ENCODE measurements at regions not wholly inside any gene's neighbourhood (a gene's known extent, or its start where the extent isn't known, plus 50 kb on each side); places are given as distances from the start of the nearest gene placed in this dataset.
"Not testable (repeated sequence)": the region's sequence is repeated elsewhere in the genome, so short reads cannot be mapped to it uniquely, and the experiment has no call there.

DNA sequence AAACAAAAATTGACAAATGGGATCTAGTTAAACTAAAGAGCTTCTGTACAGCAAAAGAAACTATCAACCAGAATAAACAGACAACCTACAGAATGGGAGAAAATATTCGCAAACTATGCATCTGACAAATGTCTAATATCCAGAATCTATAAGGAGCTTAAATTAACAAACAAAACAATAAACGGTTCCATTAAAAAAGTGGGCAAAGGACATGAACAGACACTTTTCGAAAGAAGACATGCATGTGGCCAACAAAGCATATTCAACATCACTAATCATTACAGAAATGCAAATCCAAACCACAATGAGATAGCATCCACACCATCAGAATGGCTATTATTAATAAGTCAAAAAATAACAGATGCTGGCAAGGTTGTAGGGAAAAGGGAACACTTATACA, 50.5 kb upstream of the MED13L start:
- intact Hi-C loops (cut with DNase I); DNase-seq: not testable (repeated sequence)

DNA sequence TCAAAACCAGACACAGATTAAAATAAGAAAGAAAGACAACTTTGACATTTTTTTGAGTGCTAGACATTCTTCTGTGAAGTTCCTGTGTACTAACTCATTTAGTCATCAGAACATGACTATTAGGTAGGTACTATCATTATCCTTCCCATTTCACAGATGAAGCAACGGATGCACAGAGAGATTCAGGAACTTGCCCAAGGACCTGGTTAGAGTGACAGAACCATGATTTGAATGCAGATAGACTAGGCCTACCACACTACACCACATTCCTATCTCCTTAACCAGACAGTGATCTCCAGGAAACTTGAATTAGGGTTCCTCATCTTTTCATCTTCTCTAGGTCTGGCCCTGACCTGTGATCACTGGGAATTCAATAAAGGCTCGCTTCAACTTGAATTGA, 54.4 kb upstream of the MED13L start:
- intact Hi-C loops (cut with DNase I), result no loop called here
- no peak for DNase-seq

DNA sequence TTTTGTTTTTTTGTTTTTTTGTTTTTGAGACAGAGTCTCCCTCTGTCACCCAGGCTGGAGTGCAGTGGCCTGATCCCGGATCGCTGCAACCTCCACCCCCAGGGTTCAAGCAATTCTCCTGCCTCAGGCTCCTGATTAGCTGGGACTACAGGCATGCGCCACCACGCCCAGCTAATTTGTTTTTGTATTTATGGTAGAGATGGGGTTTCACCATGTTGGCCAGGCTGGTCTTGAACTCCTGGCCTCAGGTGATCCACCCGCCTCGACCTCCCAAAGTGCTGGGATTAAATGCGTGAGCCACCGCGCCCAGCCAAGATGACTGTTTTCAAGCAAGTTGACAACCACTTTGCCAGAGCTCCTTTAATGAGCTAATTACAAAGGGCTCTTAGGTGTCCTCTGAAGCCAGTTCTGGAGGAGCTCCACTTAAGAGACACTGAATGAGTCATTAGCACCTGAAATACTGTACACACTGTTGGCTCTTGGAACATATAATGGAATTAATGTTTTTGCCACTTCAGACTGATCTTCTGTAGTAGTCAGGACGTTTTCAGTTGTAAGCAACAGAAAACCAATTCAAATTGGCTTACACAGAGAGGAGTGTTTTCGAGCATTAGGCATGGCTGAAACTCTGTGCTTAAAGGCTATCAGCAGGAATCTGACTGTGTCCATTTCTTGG, 55.4 kb upstream of the MED13L start:
- intact Hi-C loops (cut with DNase I), result no loop called here
- peak in 1 of 10 donors; percentile 62 for DNase-seq

DNA sequence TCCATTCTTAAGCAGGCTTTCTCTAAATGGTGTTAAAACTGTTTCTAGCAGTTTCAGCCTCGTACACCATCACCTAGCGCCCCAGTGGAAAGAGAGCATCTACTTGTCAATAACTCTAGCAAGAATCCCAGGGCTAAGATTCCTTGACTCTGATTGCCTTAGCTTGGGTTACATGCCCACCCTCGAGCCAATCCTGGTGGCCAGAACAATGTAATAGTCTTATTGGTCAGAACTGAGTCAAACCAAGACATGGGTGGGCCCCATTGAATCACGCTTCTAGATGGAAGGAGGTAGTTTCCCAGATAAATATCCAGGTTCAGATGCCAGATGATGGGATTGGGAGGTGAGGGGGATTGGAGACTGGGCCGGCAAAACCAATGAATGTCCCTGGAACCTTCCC, 55.9 kb upstream of the MED13L start:
- intact Hi-C loops (cut with DNase I), result no loop called here

DNA sequence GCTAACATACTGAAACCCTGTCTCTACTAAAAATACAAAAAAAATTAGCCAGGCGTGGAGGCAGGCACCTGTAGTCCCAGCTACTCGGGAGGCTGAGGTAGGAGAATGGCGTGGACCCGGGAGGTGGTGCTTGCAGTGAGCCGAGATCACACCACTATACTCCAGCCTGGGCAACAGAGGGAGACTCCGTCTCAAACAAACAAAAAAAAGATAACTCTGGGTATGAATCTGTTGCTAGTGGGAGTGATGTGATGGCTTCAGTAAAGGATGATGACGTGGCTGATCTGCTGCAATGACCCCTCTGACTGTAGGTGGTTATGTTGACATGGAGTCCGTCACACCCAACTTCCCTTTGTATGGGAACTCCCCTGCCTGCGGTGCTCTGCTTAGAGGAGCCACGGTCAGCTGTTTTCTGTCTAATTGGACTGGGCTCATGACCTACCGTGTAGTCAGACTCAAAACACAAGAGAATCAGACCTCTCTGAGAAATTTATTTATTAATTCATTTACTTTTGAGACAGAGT, 59.1 kb upstream of the MED13L start:
- no peak for DNase-seq
- intact Hi-C loops (cut with DNase I), result no loop called here

More for the DNA sequence above, 55.9 kb upstream of the MED13L start:
- DNase-seq, result peak in 1 of 10 donors; percentile 30

DNA sequence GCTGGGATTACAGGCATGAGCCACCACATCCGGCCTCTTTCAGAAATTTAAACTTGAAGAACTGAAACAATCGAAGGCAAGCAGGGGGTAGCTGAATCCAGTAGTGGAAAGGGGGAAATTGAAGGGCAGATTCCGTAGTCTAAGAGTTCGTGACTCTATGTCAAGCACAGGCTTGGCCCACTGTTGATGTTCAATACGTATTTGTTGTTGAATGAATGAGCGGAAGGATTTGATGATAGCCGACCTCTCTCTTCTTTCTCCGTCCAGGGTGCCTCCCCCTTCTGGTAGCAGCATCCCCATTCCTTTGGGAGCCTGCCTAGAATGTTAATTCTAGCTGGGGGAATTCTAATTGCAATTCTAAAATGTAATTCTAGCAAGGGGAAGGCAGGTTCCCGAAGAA, 59.8 kb upstream of the MED13L start:
- intact Hi-C loops (cut with DNase I), result no loop called here

DNA sequence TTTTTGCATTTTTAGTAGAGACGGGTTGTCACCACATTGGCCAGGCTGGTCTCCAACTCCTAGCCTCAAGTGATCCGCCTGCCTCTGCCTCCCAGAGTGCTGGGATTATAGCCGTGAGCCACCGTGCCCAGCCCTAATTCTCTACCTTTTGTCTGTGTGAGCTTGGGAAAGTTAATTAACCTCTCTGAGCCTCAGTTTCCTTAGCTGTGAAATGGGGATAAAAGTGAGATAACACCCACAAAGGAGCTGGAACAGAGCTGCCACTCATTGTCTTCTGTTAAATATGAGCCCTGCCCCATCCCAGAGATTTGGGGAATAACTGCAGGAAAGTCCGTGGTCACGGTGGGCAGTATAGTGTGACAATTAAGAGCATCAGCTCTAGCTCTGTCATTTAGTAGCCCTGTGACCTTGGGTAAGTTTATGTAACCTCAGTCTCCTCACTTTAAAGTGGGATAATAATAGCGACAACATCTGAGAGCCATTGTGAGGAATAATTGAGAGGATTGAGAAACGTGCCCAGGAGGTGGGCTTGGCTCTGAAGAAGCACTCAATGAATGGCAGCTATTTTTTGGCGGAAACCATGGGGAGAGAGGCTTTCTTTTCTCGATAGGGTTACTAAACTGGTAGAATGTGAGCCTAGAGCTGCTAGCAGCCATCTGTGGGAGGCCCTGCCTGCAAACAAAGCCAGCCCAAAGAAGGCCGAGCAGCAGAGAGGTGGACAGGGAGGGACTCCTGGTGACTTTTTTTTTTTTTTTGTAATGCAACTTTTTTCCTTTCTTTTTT, 60.8 kb upstream of the MED13L start:
- no peak for DNase-seq
- intact Hi-C loops (cut with DNase I), result no loop called here

More for the DNA sequence above, 59.8 kb upstream of the MED13L start:
- DNase-seq, result peak in 1 of 10 donors; percentile 5

DNA sequence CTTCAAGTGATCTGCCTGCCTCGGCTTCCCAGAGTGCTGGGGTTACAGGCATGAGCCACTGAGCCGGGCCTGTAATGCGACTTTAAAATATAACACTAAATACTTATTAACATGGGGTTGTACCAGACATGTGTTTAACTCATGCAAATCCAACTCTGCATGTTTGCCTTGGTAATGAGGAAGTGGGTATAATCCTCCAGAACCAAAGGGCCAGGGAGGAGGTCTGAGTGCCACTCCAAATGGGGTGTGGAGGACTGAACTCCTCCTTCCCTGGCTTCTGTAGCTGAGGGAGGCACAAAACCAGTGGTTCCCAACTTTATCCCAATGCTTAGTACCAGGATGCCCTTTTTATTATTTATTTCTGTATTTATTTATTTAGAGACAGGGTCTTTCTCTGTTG, 61.6 kb upstream of the MED13L start:
- no peak for DNase-seq

DNA sequence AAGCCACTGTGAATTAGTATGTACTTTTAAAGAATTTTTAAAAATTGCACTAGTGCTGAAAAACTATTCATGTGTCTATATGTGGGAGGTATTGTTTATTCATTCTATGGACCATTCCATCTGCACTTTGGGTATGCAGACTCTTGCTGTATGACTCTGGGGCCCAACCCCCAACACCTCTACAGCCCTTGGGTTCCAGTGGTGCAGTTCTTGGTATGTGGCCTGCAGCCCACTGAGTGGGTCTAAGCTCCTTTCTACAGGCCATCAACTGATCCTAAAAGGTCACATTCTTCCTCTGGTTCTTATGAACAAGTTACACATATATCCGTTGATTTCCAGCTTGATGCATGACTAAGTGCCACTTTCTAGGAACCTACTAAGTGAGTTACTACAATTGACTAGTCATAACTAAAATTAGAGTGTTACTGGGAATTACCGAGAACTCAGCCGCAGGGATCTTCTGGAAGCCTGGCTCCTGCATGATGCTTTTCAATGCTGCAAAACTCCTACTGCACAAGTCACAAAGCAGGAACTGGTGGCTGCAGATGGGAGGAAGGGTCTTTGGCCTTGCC, 62.4 kb upstream of the MED13L start:
- intact Hi-C loops (cut with DNase I), result no loop called here

More for the DNA sequence above, 61.6 kb upstream of the MED13L start:
- intact Hi-C loops (cut with DNase I), result no loop called here

DNA sequence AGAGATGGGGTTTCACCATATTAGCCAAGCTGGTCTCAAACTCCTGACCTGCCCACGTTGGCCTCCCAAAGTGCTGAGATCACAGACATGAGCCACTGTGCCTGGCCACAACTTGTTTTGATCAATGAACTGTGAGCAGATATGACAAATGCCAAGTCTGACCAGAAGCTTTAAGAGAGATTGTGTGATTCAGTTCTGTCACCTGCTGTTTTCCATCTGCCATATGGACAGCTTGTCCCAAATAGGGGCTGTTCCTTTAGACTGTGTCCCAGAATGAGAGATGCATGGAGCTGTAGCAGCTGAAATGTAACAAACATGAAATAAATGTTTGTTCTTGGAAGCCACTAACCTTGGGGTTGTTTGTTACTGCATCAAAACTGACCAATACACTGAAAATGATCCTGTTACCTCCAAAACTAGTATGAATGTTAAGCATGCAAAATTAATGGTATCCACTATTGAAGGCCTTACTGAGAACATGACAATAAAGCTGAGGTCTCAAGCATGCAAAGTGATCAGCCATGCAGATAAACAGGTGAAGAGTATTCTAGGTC, 65.9 kb upstream of the MED13L start:
- intact Hi-C loops (cut with DNase I), result no loop called here
- no peak for DNase-seq

More for the DNA sequence above, 62.4 kb upstream of the MED13L start:
- DNase-seq, result no peak

DNA sequence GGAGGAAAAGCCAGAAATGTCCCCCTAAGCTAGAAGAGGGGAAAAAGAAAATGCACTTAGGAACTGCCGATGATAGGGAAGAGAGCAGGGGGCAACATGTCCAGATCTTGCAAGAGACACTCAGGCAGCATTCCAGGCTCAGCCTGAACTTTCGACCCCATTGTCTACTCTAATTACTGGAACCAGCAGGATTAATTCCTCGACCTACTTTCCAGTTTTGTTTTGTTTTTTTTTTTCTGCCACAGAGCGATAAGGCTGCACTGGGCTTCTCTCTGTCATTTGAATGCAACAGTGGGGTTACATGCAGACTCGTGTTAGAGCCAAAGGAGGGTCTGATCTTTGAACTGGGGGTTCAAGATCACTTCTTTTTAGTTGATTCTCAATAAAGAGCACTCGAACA, 68.7 kb upstream of the MED13L start:
- DNase-seq, result no peak
- intact Hi-C loops (cut with DNase I), result no loop called here

DNA sequence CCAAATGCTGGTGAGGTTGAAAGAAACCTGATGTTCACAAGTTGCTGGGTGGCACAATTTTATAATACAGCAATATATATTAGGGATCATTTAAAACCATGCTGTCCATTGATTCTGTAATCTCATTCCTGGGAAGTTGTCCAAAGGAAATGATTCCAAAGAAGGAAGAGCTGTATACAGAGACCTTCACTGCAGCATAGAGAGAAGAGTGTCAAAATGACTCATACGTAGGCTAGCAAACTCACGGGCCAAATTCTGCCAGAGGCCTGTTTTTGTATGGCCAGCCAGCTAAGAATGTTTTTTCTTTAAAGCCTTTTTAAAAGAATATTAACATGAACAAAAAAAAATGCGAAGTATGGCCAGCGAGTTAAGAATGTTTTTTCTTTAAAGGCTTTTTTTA, 69.2 kb upstream of the MED13L start:
- intact Hi-C loops (cut with DNase I), result no loop called here
- DNase-seq, result no peak

DNA sequence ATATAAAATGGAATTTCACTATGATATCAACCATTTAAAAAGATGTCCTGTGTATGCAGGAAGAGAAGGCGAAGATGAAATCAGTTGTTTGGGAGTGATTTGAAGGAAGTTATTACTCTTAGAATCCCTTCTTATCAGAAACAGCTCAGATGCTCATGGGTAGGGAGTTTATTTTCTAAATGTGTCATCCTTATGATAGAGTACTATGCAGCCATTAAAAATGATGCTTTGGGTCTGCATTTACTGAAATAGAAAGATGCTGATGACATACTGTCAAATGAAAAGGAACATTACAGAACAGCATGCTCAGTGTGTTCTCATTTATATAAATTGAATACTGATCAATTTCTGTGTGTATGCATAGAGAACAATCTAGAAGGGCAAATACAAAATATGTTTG, 69.8 kb upstream of the MED13L start:
- DNase-seq, result no peak
- intact Hi-C loops (cut with DNase I), result no loop called here

DNA sequence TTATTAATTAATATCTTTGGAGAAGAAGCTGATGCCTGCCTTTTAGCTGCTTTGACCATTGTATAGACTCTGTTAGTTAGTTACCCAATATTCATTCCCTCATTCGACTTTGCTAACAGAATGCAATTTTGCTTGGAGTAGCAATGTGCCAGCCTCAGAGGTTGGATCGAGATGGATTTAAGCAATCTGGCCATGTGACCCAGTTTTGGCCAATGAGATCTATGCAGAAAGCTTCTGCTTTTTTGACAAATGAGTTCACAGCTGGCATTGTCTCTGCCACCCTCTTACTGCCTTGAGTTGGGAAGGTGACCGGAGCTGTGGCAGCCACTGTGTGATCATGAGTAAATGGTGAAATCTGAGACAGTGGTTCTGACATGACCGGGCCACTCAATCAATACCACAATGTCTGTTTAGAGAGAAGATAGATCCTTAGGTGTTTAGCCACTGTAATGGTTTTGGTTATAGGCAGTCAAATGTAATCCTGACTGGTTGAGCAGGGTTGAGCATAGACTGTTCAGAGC, 74.9 kb upstream of the MED13L start:
- intact Hi-C loops (cut with DNase I), result no loop called here
- no peak for DNase-seq

DNA sequence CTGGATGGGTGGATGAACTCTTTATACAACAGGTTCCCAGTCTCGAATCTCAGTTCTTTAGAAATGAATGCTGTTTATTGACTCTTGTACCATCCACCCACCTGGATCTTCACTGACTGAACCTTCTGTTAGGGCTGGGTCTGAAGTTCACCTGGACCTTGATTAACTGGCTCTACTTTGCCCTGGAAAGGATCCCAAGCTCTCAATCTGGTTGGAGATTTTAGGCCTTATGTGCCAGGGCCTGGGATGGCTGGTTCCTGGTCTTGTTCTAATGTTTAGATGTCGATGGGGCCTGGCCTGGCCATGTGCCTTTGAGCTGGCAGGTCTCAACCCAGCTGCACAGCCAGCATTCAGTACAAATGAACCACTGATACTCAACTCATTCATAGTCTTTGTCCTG, 76.5 kb upstream of the MED13L start:
- no peak for DNase-seq
- intact Hi-C loops (cut with DNase I), result no loop called here

DNA sequence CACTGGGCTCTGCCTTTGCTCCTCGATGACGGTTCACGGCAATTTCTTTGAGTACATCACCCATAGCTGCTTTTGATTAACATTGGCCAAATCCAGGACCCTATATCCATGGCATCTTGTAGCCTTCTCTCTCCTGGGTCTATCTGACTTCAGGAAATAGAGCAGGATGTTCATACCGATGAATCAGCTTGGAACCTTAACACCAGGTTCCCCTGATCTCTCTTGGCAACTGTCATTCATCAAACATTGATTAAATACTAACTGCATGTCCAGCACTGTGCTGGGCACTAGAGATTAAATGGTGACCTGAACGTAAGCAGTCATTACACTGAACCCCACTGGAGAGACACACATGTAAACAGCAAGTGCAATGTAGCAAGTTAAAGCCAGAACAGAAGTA, 77.0 kb upstream of the MED13L start:
- no peak for DNase-seq
- intact Hi-C loops (cut with DNase I), result no loop called here

DNA sequence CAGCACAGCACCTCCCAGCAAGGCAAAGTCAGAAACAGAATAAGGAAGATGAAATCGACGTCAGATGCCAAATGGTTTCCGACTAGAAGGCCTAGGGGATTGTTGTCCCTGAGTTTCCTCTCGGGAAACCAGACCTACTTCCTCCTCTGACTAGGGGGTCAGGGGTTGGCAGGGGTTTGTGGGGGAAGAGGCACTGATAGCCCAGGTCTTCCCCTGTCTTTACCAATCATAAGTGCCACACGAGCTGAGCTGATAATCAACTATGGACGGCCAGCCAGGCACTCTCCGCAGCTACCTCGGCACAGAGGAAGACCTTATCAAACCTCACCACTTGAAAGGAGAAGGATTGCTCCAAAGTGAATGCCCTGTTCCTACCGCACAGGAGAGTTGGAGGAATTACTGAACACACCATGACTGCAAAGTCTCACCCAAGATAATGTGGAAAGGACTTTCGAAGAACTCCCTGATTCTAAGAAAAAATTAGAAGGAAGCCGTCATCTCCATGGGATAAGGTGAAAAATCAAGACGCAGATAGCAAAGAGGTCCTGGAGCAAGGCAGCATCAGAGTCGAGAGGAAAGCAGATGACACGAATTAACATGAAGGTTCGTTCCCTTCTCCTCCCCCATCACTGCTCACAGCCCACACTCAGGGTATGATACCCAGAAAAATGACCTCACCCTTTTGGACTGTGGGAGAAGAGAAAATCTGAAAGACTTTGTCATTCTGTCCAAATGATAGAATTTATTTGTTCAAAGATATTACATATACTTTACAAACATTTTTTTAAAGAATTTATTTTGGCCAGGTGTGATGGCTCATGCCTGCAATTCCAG, 77.7 kb upstream of the MED13L start:
- DNase-seq, result no peak
- intact Hi-C loops (cut with DNase I), result no loop called here

DNA sequence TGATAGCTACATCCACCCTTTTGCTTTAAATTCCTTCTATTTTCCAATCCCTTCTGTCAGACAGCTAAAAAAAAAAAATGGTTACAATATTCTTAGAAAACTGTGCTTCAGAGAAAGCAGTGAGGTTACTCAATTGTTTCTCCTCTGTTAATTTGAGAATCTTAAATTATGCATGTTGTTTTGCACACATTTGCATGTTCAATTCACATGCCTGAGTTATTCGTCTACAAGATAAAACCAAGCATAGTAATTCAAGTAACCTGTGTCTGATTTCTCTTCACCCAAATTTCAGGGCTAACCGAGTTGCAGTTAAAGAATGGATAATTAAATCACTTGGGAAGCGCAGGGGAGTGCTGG, 81.0 kb upstream of the MED13L start:
- intact Hi-C loops (cut with DNase I), result no loop called here
- no peak for DNase-seq

DNA sequence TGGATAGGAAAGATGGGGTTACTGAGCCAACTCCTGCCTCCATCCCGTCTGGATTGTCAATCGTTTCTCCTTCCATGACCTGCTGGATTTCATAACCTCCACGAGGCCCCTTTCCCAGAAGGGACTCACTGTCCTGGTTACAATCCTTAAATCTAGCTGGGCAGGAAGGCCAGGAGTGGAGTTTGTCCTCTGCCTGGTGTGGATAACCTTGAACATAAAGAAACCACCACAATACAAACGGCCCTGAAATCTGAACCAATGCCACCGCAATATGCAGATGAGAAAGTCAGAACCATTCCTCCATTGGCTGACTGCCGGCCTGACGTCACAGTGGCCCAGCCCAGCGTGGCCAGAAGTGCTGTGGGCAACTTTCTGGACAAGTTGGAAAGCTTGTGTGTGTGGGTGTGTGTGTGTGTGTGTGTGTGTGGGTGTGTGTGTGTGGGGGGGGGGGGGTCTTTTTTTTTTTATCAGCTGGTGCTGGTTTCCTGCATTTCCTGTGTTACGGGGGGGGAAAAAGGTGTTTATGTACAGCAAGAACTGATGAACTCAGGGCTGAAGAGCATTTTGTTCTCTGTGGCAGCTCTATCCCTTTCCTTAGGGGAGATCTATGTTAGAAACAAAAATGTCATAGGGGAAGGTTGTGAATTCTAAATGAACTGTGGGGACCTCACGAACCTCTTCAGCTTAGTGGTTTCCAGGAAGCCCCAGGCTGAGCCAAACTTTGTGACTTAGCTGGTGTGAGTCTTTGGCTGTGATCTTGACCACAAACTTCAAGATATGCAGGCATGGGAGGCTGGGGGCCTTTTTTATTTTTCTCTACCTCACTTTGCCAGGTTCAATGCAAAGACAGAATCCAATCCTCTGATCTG, 81.6 kb upstream of the MED13L start:
- intact Hi-C loops (cut with DNase I), result no loop called here
- peak; percentile 31 to 93 (median 73) for DNase-seq
